Tibial artery (tissue), 4 donors: ENCODE measurements at regions not wholly inside any gene's neighbourhood (a gene's known extent, or its start where the extent isn't known, plus 50 kb on each side); places are given as distances from the start of the nearest gene placed in this dataset.
A peak's percentile ranks its signal among the peaks of the same experiment; 100 is the strongest.

Experiments used
- DNase-seq, 2 donors: peaks; one replicate each; pipeline ENCODE4 v3.0.0-alpha.2; 2019
- H3K27ac ChIP-seq, 2 donors: fragments of 200-600 bp; sonication (generic) in 1 of 2; 1 replicate in 1 of 2; 2 replicates in 1 of 2; pipeline ENCODE4 v1.5.1; 2018 to 2019; ENCODE audit warnings: mild to moderate bottlenecking in 1 of 2
- H3K27me3 ChIP-seq, 2 donors: fragments of 200-600 bp; sonication (generic) in 1 of 2; one replicate each; pipeline versions ENCODE4 v1.5.1 to v1.6.0; 2016 to 2019
- H3K36me3 ChIP-seq, 3 donors: fragments of 200-600 bp; sonication (generic) in 2 of 3; one replicate each; pipeline ENCODE4 v1.5.1; 2016 to 2019; ENCODE audit warnings: mild to moderate bottlenecking in 2 of 3
- H3K4me1 ChIP-seq, 4 donors: fragments of 200-600 bp; sonication (generic) in 2 of 4; 1 replicate in 3 of 4; 2 replicates in 1 of 4; pipeline ENCODE4 v1.5.1; 2016 to 2019
- H3K4me3 ChIP-seq, 2 donors: fragments of 200-600 bp; sonication (generic) in 1 of 2; 1 replicate in 1 of 2; 2 replicates in 1 of 2; pipeline ENCODE4 v1.5.1; 2018 to 2019; ENCODE audit warnings: mild to moderate bottlenecking in 2 of 2
- H3K9me3 ChIP-seq, 3 donors: fragments of 200-600 bp; sonication (generic) in 1 of 3; one replicate each; pipeline ENCODE4 v1.5.1; 2016 to 2019
- intact Hi-C: fragments of 100-400 bp; cut with DNase I; formaldehyde crosslinking; loops from one replicate; pipeline ENCODE4 v1.15.0; 2023; ENCODE audit warnings: low total_unique reads
- TF ChIP-seq, protein P1 (sequence below), 2 experiments: fragments of 200-600 bp in 1 of 2; fragments of 450-650 bp in 1 of 2; IDR thresholded peaks; one replicate each; pipeline ENCODE4 v1.5.1; 2017 to 2019; ENCODE audit warnings: antibody characterized with exemption in 2 of 2, mild to moderate bottlenecking in 1 of 2, moderate library complexity in 1 of 2

DNA sequence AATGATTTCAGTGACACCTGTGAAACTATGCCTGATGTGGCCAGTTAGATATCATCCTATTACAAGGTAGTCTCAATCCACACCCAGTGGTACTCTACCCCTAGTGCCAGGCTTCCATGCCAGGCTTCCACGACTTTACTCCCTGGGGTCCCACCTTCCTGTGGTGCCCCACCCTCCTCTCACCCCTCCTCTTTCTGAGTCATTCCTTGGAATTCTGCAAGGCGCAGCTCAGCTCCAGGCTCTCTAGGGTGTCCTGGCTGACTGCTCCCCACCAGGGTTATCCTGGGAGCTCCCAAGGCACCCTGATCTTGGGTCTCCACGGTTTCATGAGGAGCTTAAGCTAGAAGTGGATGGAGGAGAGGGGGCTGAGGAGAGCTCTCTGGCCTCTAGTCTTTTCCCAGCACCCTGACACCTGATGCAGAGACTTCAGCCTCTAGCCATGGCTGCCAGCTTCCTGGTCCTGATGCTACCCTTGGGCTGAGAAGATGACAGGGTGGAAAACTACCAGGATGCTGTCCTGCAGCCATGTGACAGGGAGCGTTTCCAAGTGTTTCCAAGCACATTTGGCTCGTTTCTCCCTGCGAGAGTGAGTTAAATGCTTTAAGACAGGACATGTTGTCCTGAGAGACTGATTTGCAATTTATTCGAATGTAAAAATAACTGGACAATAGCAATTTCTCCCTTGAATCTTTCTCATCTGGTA, 1461.2 kb downstream of the TBC1D22A start:
- no peaks in the 10 kb centered on the region for H3K36me3 ChIP-seq
- no peaks in the 10 kb centered on the region for H3K9me3 ChIP-seq
- TF ChIP-seq, protein P1, sequence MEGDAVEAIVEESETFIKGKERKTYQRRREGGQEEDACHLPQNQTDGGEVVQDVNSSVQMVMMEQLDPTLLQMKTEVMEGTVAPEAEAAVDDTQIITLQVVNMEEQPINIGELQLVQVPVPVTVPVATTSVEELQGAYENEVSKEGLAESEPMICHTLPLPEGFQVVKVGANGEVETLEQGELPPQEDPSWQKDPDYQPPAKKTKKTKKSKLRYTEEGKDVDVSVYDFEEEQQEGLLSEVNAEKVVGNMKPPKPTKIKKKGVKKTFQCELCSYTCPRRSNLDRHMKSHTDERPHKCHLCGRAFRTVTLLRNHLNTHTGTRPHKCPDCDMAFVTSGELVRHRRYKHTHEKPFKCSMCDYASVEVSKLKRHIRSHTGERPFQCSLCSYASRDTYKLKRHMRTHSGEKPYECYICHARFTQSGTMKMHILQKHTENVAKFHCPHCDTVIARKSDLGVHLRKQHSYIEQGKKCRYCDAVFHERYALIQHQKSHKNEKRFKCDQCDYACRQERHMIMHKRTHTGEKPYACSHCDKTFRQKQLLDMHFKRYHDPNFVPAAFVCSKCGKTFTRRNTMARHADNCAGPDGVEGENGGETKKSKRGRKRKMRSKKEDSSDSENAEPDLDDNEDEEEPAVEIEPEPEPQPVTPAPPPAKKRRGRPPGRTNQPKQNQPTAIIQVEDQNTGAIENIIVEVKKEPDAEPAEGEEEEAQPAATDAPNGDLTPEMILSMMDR (IDR thresholded peaks at IDR 0.05) = no peak
- H3K4me3 ChIP-seq = no peak overlapping the region
- intact Hi-C loops = no loop called here
- no peak for DNase-seq
- H3K4me1 ChIP-seq = no peaks in the 10 kb centered on the region
- no peak overlapping the region for H3K27ac ChIP-seq
- no peaks in the 10 kb centered on the region for H3K27me3 ChIP-seq

DNA sequence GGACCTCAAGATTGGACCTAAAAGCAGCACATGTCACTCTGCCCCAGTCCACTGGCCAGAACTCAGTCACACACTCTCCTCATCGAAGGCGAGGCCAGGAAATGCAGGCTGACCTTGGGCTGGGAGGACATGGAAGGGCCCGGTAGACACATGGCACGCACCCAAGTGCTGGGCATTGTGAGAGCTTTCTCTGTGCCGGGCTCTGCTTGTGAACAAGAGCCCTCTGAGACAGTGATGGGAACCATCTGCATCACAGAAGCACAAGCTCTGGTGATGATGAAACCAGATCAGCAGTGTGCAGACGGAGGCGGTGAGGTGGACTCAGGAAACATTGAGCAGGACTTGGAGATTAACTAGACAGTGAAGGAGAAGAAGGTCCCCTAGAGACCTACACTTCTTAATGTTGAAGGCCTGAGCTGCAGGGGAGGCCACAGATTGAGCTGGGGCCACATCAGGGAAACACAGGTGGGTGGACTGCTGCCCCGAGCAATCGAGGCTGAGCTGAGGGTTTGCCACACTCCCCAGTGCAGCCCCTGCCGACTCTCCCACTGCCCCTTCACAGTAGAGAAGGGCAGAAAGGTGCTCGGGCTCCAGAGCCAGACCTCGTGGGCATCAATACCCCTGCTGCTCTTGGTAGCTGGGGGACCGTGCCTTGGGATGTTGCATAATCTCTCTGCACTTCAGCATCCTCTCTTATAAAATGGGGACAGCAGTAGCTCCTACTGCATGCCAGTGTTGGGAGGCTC, 1460.5 kb downstream of the TBC1D22A start:
- H3K27ac ChIP-seq = no peak overlapping the region
- intact Hi-C loops = no loop called here
- no peaks in the 10 kb centered on the region for H3K27me3 ChIP-seq
- DNase-seq = no peak
- H3K4me3 ChIP-seq = no peak overlapping the region
- TF ChIP-seq, protein P1 (IDR thresholded peaks at IDR 0.05) = no peak
- H3K4me1 ChIP-seq = no peaks in the 10 kb centered on the region
- H3K36me3 ChIP-seq = no peaks in the 10 kb centered on the region
- no peaks in the 10 kb centered on the region for H3K9me3 ChIP-seq

DNA sequence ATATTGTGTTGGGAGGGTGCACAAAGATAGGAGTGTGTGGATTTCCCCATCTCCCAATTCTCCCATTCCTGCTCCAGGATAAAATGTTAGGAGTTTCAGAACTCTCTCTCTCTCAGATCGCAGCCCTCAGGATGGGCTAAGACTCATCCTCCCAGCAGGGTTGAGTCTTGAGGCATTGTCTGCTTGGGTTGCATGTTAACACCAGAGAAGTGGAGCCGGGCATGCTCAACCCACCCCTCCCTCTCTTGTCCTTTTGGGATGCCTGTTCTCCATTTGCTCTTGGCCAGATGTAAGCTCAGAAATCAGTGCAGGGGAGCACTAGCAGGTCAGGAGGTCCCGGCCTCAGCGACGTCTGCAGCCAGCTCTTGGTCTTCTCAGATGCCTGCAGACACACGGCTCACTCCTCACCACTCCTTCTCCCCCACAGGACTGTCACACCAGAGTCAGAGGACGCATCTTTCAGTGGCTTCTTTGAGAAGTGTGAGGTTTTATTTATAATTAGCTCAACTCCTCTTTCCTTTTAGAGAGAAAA, 1456.5 kb downstream of the TBC1D22A start:
- TF ChIP-seq, protein P1 (IDR thresholded peaks at IDR 0.05) = no peak
- Histone ChIP-seq H3K27ac (no peak overlapping the region), H3K27me3 (no peaks in the 10 kb centered on the region), H3K4me3 (no peak overlapping the region), H3K9me3 (no peaks in the 10 kb centered on the region), H3K36me3 (no peaks in the 10 kb centered on the region), H3K4me1 (no peaks in the 10 kb centered on the region)
- intact Hi-C loops = no loop called here
- peak in 1 of 2 donors; percentile 33 for DNase-seq

DNA sequence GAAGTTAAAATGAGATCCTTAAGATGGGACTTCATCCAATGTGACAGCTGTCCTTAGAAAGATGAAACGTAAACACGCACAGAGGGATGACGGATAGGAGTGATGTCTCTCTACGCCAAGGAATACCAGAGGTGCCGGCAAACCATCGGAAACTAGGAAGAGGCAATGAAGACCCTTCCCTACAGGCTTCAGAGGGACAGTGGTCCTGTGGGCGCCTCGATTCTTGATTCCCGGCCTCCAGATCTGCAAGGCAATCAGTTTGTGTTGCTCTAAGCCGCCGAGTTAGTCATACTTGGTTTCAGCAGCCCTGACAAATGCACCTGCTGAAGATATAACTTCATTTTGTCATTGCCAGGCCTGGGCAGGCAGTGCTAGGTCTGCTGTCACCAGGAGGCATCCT, 1455.1 kb downstream of the TBC1D22A start:
- Histone ChIP-seq H3K27ac (no peak overlapping the region), H3K4me1 (no peaks in the 10 kb centered on the region), H3K4me3 (no peak overlapping the region), H3K36me3 (no peaks in the 10 kb centered on the region), H3K9me3 (no peaks in the 10 kb centered on the region), H3K27me3 (no peaks in the 10 kb centered on the region)
- TF ChIP-seq, protein P1 (IDR thresholded peaks at IDR 0.05) = no peak
- intact Hi-C loops = no loop called here
- DNase-seq = no peak

- no peaks in the 10 kb centered on the region for H3K4me1 ChIP-seq
- H3K27me3 ChIP-seq = no peaks in the 10 kb centered on the region
- no peak for DNase-seq
- H3K9me3 ChIP-seq = no peaks in the 10 kb centered on the region
- intact Hi-C loops = no loop called here
- TF ChIP-seq, protein P1 (IDR thresholded peaks at IDR 0.05) = no peak
- H3K27ac ChIP-seq = no peak overlapping the region
- H3K4me3 ChIP-seq = no peak overlapping the region
- no peaks in the 10 kb centered on the region for H3K36me3 ChIP-seq
Measured at GRCh38 chr22:48212727-48213126, 1450.3 kb downstream of the TBC1D22A start.
